GM19452 (cell line): ENCODE measurements at regions not wholly inside any gene's neighbourhood (a gene's known extent, or its start where the extent isn't known, plus 50 kb on each side); places are given as distances from the start of the nearest gene placed in this dataset.

ENCODE experiments used
- ATAC-seq: cut with Tn5 transposase; IDR thresholded peaks from one replicate; pipeline ENCODE4 v1.9.1; 2021; ENCODE audit not compliant: unreplicated experiment

GRCh38 chr20:12627485-12627884, 381.3 kb upstream of the SPTLC3 start:
- ATAC-seq: no peak

GRCh38 chr20:12638633-12639312, 370.0 kb upstream of the SPTLC3 start:
- ATAC-seq: no peak

GRCh38 chr20:12640251-12640650, 368.5 kb upstream of the SPTLC3 start:
- ATAC-seq: no peak

GRCh38 chr20:12641619-12642018, 367.2 kb upstream of the SPTLC3 start:
- no peak for ATAC-seq

GRCh38 chr20:12644461-12644860, 364.3 kb upstream of the SPTLC3 start:
- ATAC-seq: no peak

- ATAC-seq: no peak
These were observed 359.5 kb upstream of the SPTLC3 start for GRCh38 chr20:12649234-12649633.

- no peak for ATAC-seq
These were observed 355.1 kb upstream of the SPTLC3 start for GRCh38 chr20:12653642-12654041.

GRCh38 chr20:12659942-12660341, 348.8 kb upstream of the SPTLC3 start:
- ATAC-seq: no peak

- ATAC-seq: no peak
These were observed 347.9 kb upstream of the SPTLC3 start for GRCh38 chr20:12660918-12661317.

GRCh38 chr20:12670301-12670700, 338.5 kb upstream of the SPTLC3 start:
- no peak for ATAC-seq

- ATAC-seq: no peak
These were observed 335.4 kb upstream of the SPTLC3 start for GRCh38 chr20:12673352-12673751.

- no peak for ATAC-seq
These were observed 330.8 kb upstream of the SPTLC3 start for GRCh38 chr20:12677925-12678324.

GRCh38 chr20:12679447-12679846, 329.3 kb upstream of the SPTLC3 start:
- ATAC-seq: no peak

- ATAC-seq: no peak
These were observed 326.2 kb upstream of the SPTLC3 start for GRCh38 chr20:12682613-12683012.

- ATAC-seq: no peak
These were observed 321.3 kb upstream of the SPTLC3 start for GRCh38 chr20:12687476-12687875.

GRCh38 chr20:12695937-12696336, 312.8 kb upstream of the SPTLC3 start:
- no peak for ATAC-seq

- no peak for ATAC-seq
These were observed 310.0 kb upstream of the SPTLC3 start for GRCh38 chr20:12698817-12699216.

GRCh38 chr20:12699374-12700228, 309.2 kb upstream of the SPTLC3 start:
- no peak for ATAC-seq

- no peak for ATAC-seq
These were observed 308.1 kb upstream of the SPTLC3 start for GRCh38 chr20:12700701-12701100.

- ATAC-seq: no peak
These were observed 306.5 kb upstream of the SPTLC3 start for GRCh38 chr20:12702312-12702711.

- ATAC-seq: no peak
These were observed 293.4 kb upstream of the SPTLC3 start for GRCh38 chr20:12715371-12715770.

GRCh38 chr20:12715991-12716680, 292.6 kb upstream of the SPTLC3 start:
- ATAC-seq: no peak
